ENCODE measurements at regions not wholly inside any gene's neighbourhood (a gene's known extent, or its start where the extent isn't known, plus 50 kb on each side); places are given as distances from the start of the nearest gene placed in this dataset.

DNA sequence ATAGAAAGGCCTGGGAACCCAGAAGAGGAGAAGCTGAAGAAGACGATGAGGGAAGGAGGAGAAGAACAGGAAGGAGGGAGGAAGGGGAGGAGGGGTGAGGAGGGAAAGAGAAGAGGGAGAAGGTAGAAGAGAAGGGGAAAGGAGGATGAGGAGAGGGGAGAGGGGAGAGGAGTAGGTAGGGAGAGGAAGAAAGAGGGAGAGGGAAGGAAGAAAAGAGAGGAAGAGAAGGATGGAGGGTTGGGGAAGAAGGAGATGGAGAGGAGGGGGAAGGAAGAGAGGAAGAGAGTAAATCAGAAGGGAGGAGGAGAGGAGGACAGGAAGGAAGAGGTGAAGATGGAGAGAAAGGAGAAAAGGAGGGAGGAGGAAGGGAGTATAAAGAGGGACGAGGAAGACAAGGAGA lies 109.6 kb upstream of the IRX6 start:
- H3K4me1 ChIP-seq (replicated peaks in 1 of 2; ENCODE audit: control insufficient read depth in 2 of 2, insufficient read depth in 2 of 2, low read length in 2 of 2): no peaks in the 10 kb centered on the region
- no peaks in the 10 kb centered on the region for H3K36me3 ChIP-seq (ENCODE audit: control insufficient read depth, insufficient read depth, low read length)
- H3K9ac ChIP-seq (ENCODE audit: insufficient read depth in 1 of 2, low read depth in 2 of 2, low read length in 2 of 2): no peak overlapping the region
- intact Hi-C loops (cut with micrococcal nuclease) (no loop called here), in situ Hi-C loops (cut with MboI) (no loop called here)
- no peaks in the 10 kb centered on the region for H3K79me2 ChIP-seq (ENCODE audit: control insufficient read depth, insufficient read depth, low read length)
- H3K27me3 ChIP-seq (ENCODE audit: control insufficient read depth in 2 of 2, insufficient read depth in 2 of 2, low read length in 2 of 2): peaks cover 0 to 2% of the 10 kb centered on the region in 2 experiments; a peak in 3 of 5 replicates
- BruUV-seq (replicated peaks): no TSS peak
- DNase-seq (ENCODE audit: extremely low read depth in 1 of 4, low spot score in 3 of 4): no peak
- H3K9me1 ChIP-seq (ENCODE audit: control insufficient read depth, insufficient read depth, low read length): no peaks in the 10 kb centered on the region
- 0% methylated on average over 1 of the region's 2 CpGs for WGBS (ENCODE audit: insufficient coverage, low coverage, missing lambda C conversion rate)
- TF ChIP-seq, protein P1, sequence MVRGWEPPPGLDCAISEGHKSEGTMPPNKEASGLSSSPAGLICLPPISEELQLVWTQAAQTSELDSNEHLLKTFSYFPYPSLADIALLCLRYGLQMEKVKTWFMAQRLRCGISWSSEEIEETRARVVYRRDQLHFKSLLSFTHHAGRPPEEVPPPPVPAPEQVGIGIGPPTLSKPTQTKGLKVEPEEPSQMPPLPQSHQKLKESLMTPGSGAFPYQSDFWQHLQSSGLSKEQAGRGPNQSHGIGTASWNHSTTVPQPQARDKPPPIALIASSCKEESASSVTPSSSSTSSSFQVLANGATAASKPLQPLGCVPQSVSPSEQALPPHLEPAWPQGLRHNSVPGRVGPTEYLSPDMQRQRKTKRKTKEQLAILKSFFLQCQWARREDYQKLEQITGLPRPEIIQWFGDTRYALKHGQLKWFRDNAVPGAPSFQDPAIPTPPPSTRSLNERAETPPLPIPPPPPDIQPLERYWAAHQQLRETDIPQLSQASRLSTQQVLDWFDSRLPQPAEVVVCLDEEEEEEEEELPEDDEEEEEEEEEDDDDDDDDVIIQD (CRISPR knock-in tag; IDR thresholded peaks at IDR 0.05): no peak
- TF ChIP-seq, protein P2, sequence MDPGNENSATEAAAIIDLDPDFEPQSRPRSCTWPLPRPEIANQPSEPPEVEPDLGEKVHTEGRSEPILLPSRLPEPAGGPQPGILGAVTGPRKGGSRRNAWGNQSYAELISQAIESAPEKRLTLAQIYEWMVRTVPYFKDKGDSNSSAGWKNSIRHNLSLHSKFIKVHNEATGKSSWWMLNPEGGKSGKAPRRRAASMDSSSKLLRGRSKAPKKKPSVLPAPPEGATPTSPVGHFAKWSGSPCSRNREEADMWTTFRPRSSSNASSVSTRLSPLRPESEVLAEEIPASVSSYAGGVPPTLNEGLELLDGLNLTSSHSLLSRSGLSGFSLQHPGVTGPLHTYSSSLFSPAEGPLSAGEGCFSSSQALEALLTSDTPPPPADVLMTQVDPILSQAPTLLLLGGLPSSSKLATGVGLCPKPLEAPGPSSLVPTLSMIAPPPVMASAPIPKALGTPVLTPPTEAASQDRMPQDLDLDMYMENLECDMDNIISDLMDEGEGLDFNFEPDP (CRISPR knock-in tag; IDR thresholded peaks at IDR 0.05): no peak
- TF ChIP-seq ZNF274 (IDR thresholded peaks at IDR 0.05; ENCODE audit: borderline replicate concordance, low read depth, low read length): no peak
- TF ChIP-seq EWSR1 (IDR thresholded peaks at IDR 0.05; ENCODE audit: borderline replicate concordance, low read depth, partially characterized antibody): no peak
- TF ChIP-seq ZNF140 (CRISPR knock-in tag; IDR thresholded peaks at IDR 0.05): no peak
- ChIA-PET POLR2A (interaction anchor here (0.6 kb wide), 1 partner anchor 36 kb away, joined by 3 read pairs; no protein-coding TSS in a partner anchor), CTCF (ENCODE audit: low intra/inter-chr PET ratio) (no interaction called here)
- no peak for ATAC-seq
- H3K4me2 ChIP-seq (ENCODE audit: insufficient read depth, low read length): no peak overlapping the region
- H2AFZ ChIP-seq (ENCODE audit: low read depth, low read length): no peak overlapping the region
- H3K4me3 ChIP-seq: no peak overlapping the region
- H3K9me3 ChIP-seq (replicated peaks; ENCODE audit: control insufficient read depth, insufficient read depth, low read depth, low read length): no peaks in the 10 kb centered on the region
- no peak for FAIRE-seq
- no peak overlapping the region for H3K27ac ChIP-seq (ENCODE audit: extremely low read depth, low read depth, low read length)
- H4K20me1 ChIP-seq (replicated peaks; ENCODE audit: control insufficient read depth, insufficient read depth, low read length): no peaks in the 10 kb centered on the region

Measured in K562 (cell line).